MCF 10A (cell line): ENCODE measurements at regions not wholly inside any gene's neighbourhood (a gene's known extent, or its start where the extent isn't known, plus 50 kb on each side); places are given as distances from the start of the nearest gene placed in this dataset.

ENCODE experiments used
- BruUV-seq: library from RNA; stranded (reverse); fragments of 400-500 nt; replicated peaks from 2 replicates; lab custom pipeline; 2021; lab: Mats Ljungman, UMichigan
- CTCF ChIA-PET: fragments of 300-600 bp; sonication (Branson Sonifier 250); formaldehyde crosslinking; extraction: SDS; loops from one replicate; lab custom pipeline; 2021; ENCODE audit warnings: antibody characterized with exemption, inconsistent platforms; lab: Yijun Ruan, JAX
- POLR2A ChIA-PET: fragments of 300-600, 350-650 bp; sonication (Branson Sonifier 250); formaldehyde crosslinking; extraction: SDS; loops from one replicate; lab custom pipeline; 2020; ENCODE audit warnings: antibody characterized with exemption, inconsistent platforms; lab: Yijun Ruan, JAX
- DNase-seq: peaks from one replicate; pipeline ENCODE4 v3.0.0-alpha.2; 2018; ENCODE audit not compliant: unreplicated experiment
- H3K27ac Mint-ChIP-seq: one replicate; pipeline ENCODE4 v1.8.0; 2022; ENCODE audit warnings: mild to moderate bottlenecking, low read depth, mixed read lengths; ENCODE audit not compliant: unreplicated experiment
- H3K27me3 Mint-ChIP-seq: one replicate; pipeline ENCODE4 v1.8.0; 2022; ENCODE audit warnings: mixed read lengths; ENCODE audit not compliant: insufficient read depth, unreplicated experiment
- H3K36me3 Mint-ChIP-seq: one replicate; pipeline ENCODE4 v1.8.0; 2022; ENCODE audit warnings: mild to moderate bottlenecking, moderate library complexity, mixed read lengths; ENCODE audit not compliant: insufficient read depth, unreplicated experiment
- H3K4me1 Mint-ChIP-seq: one replicate; pipeline ENCODE4 v1.8.0; 2022; ENCODE audit warnings: mixed read lengths; ENCODE audit not compliant: insufficient read depth, unreplicated experiment
- H3K4me3 Mint-ChIP-seq: one replicate; pipeline ENCODE4 v1.8.0; 2022; ENCODE audit warnings: mild to moderate bottlenecking, moderate library complexity, mixed read lengths; ENCODE audit not compliant: unreplicated experiment
- H3K9me3 Mint-ChIP-seq: one replicate; pipeline ENCODE4 v1.8.0; 2022; ENCODE audit warnings: mixed read lengths; ENCODE audit not compliant: unreplicated experiment
- intact Hi-C: fragments of 100-400 bp; cut with micrococcal nuclease; formaldehyde crosslinking; loops from 2 replicates; pipeline ENCODE4 v1.14.1; 2022
- TF ChIP-seq, protein P1 (sequence below): fragments of 200-600 bp; IDR thresholded peaks from one replicate; pipeline ENCODE4 v1.8.0; 2022; ENCODE audit warnings: antibody characterized with exemption, mild to moderate bottlenecking; ENCODE audit not compliant: unreplicated experiment

DNA sequence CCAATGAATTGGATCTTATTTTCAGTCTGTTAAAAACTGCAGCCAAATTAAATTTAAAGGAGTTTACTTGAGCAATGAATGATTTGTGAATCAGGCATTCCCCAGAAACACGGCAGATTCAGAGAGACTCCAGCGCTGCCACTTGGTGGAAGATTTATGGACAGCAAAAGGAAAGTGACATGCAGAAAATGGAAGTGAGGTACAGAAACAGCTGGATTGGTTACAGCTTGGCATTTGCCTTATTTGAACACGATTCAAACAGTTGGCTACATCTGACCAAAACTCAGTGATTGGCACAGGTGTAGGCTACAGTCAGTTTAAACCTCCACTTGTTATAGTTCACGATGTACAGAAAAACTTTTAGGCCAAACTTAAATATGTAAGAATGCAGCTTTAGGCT lies 257.6 kb upstream of the IMPG1 start:
- CTCF ChIA-PET: interaction anchor here (0.5 to 1.3 kb wide), 3 partner anchors 120 to 395 kb away, joined by 3 read pairs; no protein-coding TSS in a partner anchor
- no peak overlapping the region for H3K27ac Mint-ChIP-seq
- no peaks in the 10 kb centered on the region for H3K36me3 Mint-ChIP-seq
- POLR2A ChIA-PET: interaction anchor here (1.0 kb wide), 1 partner anchor 12 kb away, joined by 3 read pairs; no protein-coding TSS in a partner anchor
- no peaks in the 10 kb centered on the region for H3K4me1 Mint-ChIP-seq
- no peak for DNase-seq
- intact Hi-C loops: loop anchor here (5.0 kb wide), 1 partner anchor 393 kb away; no protein-coding TSS in a partner anchor
- TF ChIP-seq, protein P1, sequence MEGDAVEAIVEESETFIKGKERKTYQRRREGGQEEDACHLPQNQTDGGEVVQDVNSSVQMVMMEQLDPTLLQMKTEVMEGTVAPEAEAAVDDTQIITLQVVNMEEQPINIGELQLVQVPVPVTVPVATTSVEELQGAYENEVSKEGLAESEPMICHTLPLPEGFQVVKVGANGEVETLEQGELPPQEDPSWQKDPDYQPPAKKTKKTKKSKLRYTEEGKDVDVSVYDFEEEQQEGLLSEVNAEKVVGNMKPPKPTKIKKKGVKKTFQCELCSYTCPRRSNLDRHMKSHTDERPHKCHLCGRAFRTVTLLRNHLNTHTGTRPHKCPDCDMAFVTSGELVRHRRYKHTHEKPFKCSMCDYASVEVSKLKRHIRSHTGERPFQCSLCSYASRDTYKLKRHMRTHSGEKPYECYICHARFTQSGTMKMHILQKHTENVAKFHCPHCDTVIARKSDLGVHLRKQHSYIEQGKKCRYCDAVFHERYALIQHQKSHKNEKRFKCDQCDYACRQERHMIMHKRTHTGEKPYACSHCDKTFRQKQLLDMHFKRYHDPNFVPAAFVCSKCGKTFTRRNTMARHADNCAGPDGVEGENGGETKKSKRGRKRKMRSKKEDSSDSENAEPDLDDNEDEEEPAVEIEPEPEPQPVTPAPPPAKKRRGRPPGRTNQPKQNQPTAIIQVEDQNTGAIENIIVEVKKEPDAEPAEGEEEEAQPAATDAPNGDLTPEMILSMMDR: no peak
- no peak overlapping the region for H3K4me3 Mint-ChIP-seq
- no TSS peak for BruUV-seq
- peaks cover 14% of the 10 kb centered on the region for H3K9me3 Mint-ChIP-seq
- no peaks in the 10 kb centered on the region for H3K27me3 Mint-ChIP-seq

DNA sequence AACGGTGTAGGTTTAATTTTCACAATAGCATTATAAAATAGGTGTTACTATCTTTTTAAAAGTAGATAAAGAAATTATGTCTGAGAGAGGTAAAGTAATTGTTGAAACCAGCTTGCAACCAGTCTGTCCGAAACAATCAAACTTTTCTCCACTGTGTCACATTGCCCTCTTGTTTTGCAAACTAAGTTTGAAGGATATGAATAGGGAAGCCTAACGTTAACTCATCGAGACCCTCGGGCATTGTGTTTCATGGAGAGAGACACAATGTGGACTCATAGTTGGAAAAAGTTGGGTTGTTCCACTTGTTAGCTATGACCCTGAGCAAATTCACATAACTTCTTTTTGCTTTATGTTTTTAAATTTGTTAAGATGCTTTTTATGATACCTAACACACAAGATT lies 254.4 kb upstream of the IMPG1 start:
- H3K4me3 Mint-ChIP-seq: no peak overlapping the region
- no TSS peak for BruUV-seq
- H3K36me3 Mint-ChIP-seq: no peaks in the 10 kb centered on the region
- TF ChIP-seq, protein P1: no peak
- H3K27me3 Mint-ChIP-seq: no peaks in the 10 kb centered on the region
- H3K9me3 Mint-ChIP-seq: no peaks in the 10 kb centered on the region
- CTCF ChIA-PET: interaction anchor here (0.6 kb wide), 1 partner anchor 364 kb away, joined by 3 read pairs; no protein-coding TSS in a partner anchor
- intact Hi-C loops: no loop called here
- H3K4me1 Mint-ChIP-seq: no peaks in the 10 kb centered on the region
- no peak for DNase-seq
- POLR2A ChIA-PET: no interaction called here
- H3K27ac Mint-ChIP-seq: no peak overlapping the region
